ENCODE measurements at regions not wholly inside any gene's neighbourhood (a gene's known extent, or its start where the extent isn't known, plus 50 kb on each side); places are given as distances from the start of the nearest gene placed in this dataset.

- no peaks in the 10 kb centered on the region for H3K4me1 Mint-ChIP-seq
- peaks cover 83% of the 10 kb centered on the region for H3K9me3 Mint-ChIP-seq
- peaks cover 72% of the 10 kb centered on the region for H3K36me3 Mint-ChIP-seq
- TF ChIP-seq, protein P1, sequence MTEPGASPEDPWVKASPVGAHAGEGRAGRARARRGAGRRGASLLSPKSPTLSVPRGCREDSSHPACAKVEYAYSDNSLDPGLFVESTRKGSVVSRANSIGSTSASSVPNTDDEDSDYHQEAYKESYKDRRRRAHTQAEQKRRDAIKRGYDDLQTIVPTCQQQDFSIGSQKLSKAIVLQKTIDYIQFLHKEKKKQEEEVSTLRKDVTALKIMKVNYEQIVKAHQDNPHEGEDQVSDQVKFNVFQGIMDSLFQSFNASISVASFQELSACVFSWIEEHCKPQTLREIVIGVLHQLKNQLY (CRISPR knock-in tag; IDR thresholded peaks at IDR 0.05): no peak
- TF ChIP-seq CREM (CRISPR knock-in tag; IDR thresholded peaks at IDR 0.05): no peak
- no peak for TF ChIP-seq EMX1 (CRISPR knock-in tag; IDR thresholded peaks at IDR 0.05)
- no peak for TF ChIP-seq FOXJ3 (CRISPR knock-in tag; IDR thresholded peaks at IDR 0.05; ENCODE audit: borderline replicate concordance)
- TF ChIP-seq ZNF281 (CRISPR knock-in tag; IDR thresholded peaks at IDR 0.05): no peak
- TF ChIP-seq MYBL2 (CRISPR knock-in tag; IDR thresholded peaks at IDR 0.05): no peak
- CTCF ChIA-PET: no interaction called here
- H3K27me3 Mint-ChIP-seq (ENCODE audit: low read depth): peaks cover 16% of the 10 kb centered on the region
- H3K4me3 Mint-ChIP-seq: no peak overlapping the region
- POLR2A ChIA-PET: no interaction called here
- ATAC-seq (no peak), DNase-seq (ENCODE audit: low spot score) (no peak)
- H3K27ac Mint-ChIP-seq: no peak overlapping the region
Measured at GRCh38 chr2:6354546-6354945, 511.2 kb downstream of the CMPK2 start.

DNA sequence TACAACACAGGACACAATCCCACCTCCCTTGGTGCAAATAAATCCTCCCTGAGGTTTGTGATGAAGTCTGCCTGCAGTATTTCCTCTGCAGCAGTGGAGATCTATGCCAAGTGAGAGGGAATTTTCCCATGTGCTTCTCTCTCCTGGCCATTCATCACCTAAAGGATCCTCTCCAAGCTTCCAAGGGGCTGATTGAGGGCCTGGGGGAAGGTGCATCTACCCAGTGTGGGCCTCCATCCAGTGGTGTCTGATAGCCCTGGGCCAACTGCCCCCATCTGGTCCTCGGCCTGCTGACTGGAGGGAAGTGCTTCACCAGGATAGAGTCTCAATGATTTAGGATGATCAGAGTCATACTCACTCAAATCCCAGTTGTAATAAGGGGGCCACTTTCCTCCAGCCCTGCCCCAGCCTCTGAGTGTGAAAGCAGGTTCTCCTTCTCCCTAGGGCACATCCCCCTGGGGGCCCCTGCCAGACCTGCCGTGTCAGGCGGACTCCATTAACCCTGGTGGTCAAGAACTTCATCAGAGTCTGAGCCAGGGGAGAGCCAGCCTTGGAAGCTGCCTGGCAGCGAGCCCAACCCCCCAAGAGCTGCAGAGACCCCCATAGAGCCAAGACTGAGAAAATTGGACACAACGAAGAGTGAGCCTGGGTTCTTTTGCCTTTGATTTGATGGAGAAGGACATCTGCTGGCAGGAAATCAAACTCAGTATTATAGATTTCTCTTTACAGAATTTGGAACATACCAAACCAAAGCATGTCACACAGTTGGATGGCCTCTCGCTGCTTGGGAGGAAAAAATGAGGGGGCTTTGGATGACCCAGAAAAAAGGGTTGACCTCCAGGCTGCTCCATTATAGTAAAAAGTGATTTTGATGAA is 509.6 kb downstream of the CMPK2 start:
- DNase-seq (ENCODE audit: low spot score) (no peak), ATAC-seq (no peak)
- no peak overlapping the region for H3K4me3 Mint-ChIP-seq
- no peaks in the 10 kb centered on the region for H3K4me1 Mint-ChIP-seq
- ChIA-PET POLR2A (no interaction called here), CTCF (no interaction called here)
- H3K27me3 Mint-ChIP-seq (ENCODE audit: low read depth): peaks cover 8% of the 10 kb centered on the region
- peaks cover 70% of the 10 kb centered on the region for H3K36me3 Mint-ChIP-seq
- H3K27ac Mint-ChIP-seq: no peak overlapping the region
- peaks cover 83% of the 10 kb centered on the region for H3K9me3 Mint-ChIP-seq
- TF ChIP-seq TEAD1 (CRISPR knock-in tag; IDR thresholded peaks at IDR 0.05): no peak
- no peak for TF ChIP-seq TCF7 (CRISPR knock-in tag; IDR thresholded peaks at IDR 0.05; ENCODE audit: low read depth)
- TF ChIP-seq, protein P2, sequence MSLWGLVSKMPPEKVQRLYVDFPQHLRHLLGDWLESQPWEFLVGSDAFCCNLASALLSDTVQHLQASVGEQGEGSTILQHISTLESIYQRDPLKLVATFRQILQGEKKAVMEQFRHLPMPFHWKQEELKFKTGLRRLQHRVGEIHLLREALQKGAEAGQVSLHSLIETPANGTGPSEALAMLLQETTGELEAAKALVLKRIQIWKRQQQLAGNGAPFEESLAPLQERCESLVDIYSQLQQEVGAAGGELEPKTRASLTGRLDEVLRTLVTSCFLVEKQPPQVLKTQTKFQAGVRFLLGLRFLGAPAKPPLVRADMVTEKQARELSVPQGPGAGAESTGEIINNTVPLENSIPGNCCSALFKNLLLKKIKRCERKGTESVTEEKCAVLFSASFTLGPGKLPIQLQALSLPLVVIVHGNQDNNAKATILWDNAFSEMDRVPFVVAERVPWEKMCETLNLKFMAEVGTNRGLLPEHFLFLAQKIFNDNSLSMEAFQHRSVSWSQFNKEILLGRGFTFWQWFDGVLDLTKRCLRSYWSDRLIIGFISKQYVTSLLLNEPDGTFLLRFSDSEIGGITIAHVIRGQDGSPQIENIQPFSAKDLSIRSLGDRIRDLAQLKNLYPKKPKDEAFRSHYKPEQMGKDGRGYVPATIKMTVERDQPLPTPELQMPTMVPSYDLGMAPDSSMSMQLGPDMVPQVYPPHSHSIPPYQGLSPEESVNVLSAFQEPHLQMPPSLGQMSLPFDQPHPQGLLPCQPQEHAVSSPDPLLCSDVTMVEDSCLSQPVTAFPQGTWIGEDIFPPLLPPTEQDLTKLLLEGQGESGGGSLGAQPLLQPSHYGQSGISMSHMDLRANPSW (CRISPR knock-in tag; conservative IDR thresholded peaks at IDR 0.05; ENCODE audit: low read depth): no peak
- no peak for TF ChIP-seq ZBTB43 (CRISPR knock-in tag; IDR thresholded peaks at IDR 0.05)
- no peak for TF ChIP-seq HMGXB4 (CRISPR knock-in tag; IDR thresholded peaks at IDR 0.05)
- TF ChIP-seq, protein P3, sequence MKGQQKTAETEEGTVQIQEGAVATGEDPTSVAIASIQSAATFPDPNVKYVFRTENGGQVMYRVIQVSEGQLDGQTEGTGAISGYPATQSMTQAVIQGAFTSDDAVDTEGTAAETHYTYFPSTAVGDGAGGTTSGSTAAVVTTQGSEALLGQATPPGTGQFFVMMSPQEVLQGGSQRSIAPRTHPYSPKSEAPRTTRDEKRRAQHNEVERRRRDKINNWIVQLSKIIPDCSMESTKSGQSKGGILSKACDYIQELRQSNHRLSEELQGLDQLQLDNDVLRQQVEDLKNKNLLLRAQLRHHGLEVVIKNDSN (CRISPR knock-in tag; IDR thresholded peaks at IDR 0.05): no peak
- TF ChIP-seq SMAD4 (CRISPR knock-in tag; IDR thresholded peaks at IDR 0.05): no peak
- no peak for TF ChIP-seq ATF6 (CRISPR knock-in tag; IDR thresholded peaks at IDR 0.05)
- no peak for TF ChIP-seq ZNF423 (CRISPR knock-in tag; IDR thresholded peaks at IDR 0.05)
- no peak for TF ChIP-seq ZNF263 (CRISPR knock-in tag; IDR thresholded peaks at IDR 0.05; ENCODE audit: low read depth)
- no peak for TF ChIP-seq FOXJ3 (CRISPR knock-in tag; IDR thresholded peaks at IDR 0.05; ENCODE audit: borderline replicate concordance)

Measured in WTC11 (cell line).